ELR (cell line): ENCODE measurements at regions not wholly inside any gene's neighbourhood (a gene's known extent, or its start where the extent isn't known, plus 50 kb on each side); places are given as distances from the start of the nearest gene placed in this dataset.
A peak's percentile ranks its signal among the peaks of the same experiment; 100 is the strongest.
"Not testable (repeated sequence)": the region's sequence is repeated elsewhere in the genome, so short reads cannot be mapped to it uniquely, and the experiment has no call there.

Experiments used
- DNase-seq: peaks from one replicate; pipeline ENCODE4 v3.0.0-alpha.2; 2015; ENCODE audit warnings: low read depth

GRCh38 chr13:44780591-44781280 lies 204.6 kb upstream of the TSC22D1 start:
- no peak for DNase-seq

- no peak for DNase-seq
Measured at GRCh38 chr13:44778761-44779484, 202.8 kb upstream of the TSC22D1 start.

GRCh38 chr13:44775290-44775689 lies 199.2 kb upstream of the TSC22D1 start:
- DNase-seq = not testable (repeated sequence)

- DNase-seq = no peak
Measured at GRCh38 chr13:44770951-44771350, 194.8 kb upstream of the TSC22D1 start.

- no peak for DNase-seq
Measured at GRCh38 chr13:44769686-44770085, 193.6 kb upstream of the TSC22D1 start.

- DNase-seq = no peak
Measured at GRCh38 chr13:44768775-44769581, 192.8 kb upstream of the TSC22D1 start.

- DNase-seq = no peak
Measured at GRCh38 chr13:44768239-44768638, 192.1 kb upstream of the TSC22D1 start.

- no peak for DNase-seq
Measured at GRCh38 chr13:44765001-44765471, 188.9 kb upstream of the TSC22D1 start.

GRCh38 chr13:44764302-44764692 lies 188.2 kb upstream of the TSC22D1 start:
- no peak for DNase-seq

GRCh38 chr13:44763615-44764301 lies 187.6 kb upstream of the TSC22D1 start:
- DNase-seq = no peak

GRCh38 chr13:44762911-44763310 lies 186.8 kb upstream of the TSC22D1 start:
- DNase-seq = no peak

GRCh38 chr13:44760434-44760833 lies 184.3 kb upstream of the TSC22D1 start:
- no peak for DNase-seq

- peak; percentile 15 for DNase-seq
Measured at GRCh38 chr13:44759384-44760360, 183.5 kb upstream of the TSC22D1 start.

GRCh38 chr13:44758630-44759383 lies 182.7 kb upstream of the TSC22D1 start:
- peak; percentile 94 for DNase-seq

GRCh38 chr13:44757671-44758070 lies 181.5 kb upstream of the TSC22D1 start:
- no peak for DNase-seq

- no peak for DNase-seq
Measured at GRCh38 chr13:44756276-44756810, 180.2 kb upstream of the TSC22D1 start.

- peak; percentile 85 for DNase-seq
Measured at GRCh38 chr13:44755872-44756271, 179.7 kb upstream of the TSC22D1 start.

GRCh38 chr13:44752164-44752563 lies 176.0 kb upstream of the TSC22D1 start:
- no peak for DNase-seq

- no peak for DNase-seq
Measured at GRCh38 chr13:44750630-44751029, 174.5 kb upstream of the TSC22D1 start.

- no peak for DNase-seq
Measured at GRCh38 chr13:44749906-44750305, 173.8 kb upstream of the TSC22D1 start.
